ENCODE measurements at regions not wholly inside any gene's neighbourhood (a gene's known extent, or its start where the extent isn't known, plus 50 kb on each side); places are given as distances from the start of the nearest gene placed in this dataset.

- Histone ChIP-seq H3K79me2 (no peaks in the 10 kb centered on the region), H3K9me3 (ENCODE audit: low read depth) (no peaks in the 10 kb centered on the region), H3K27me3 (peaks cover 5% of the 10 kb centered on the region), H2AFZ (no peak overlapping the region), H3K4me2 (no peak overlapping the region), H3K9me2 (replicated peaks; ENCODE audit: insufficient read depth) (no peaks in the 10 kb centered on the region), H3K27ac (no peak overlapping the region), H4K20me1 (ENCODE audit: insufficient read depth, poor library complexity, severe bottlenecking) (no peaks in the 10 kb centered on the region), H3K4me3 (no peak overlapping the region), H3K36me3 (replicated peaks; ENCODE audit: insufficient read depth, low read depth) (no peaks in the 10 kb centered on the region), H3K4me1 (ENCODE audit: insufficient read depth) (no peaks in the 10 kb centered on the region)
- DNase-seq (ENCODE audit: low spot score) = no peak
- 90% methylated on average over 8 of the region's 8 CpGs for WGBS (ENCODE audit: low lambda C conversion rate, missing lambda C conversion rate)
- TF ChIP-seq EZH2 (IDR thresholded peaks at IDR 0.05; ENCODE audit: borderline replicate concordance) (no peak), CTCF (IDR thresholded peaks at IDR 0.05; ENCODE audit: poor library complexity) (no peak), EZH2phosphoT487 (IDR thresholded peaks at IDR 0.05; ENCODE audit: low read depth, severe bottlenecking, unreplicated experiment) (no peak)
Observed at GRCh38 chr1:115893545-115893944, 52.6 kb upstream of the NHLH2 start.

- H3K4me3 ChIP-seq = no peak overlapping the region
- H3K9me3 ChIP-seq (ENCODE audit: low read depth) = no peaks in the 10 kb centered on the region
- H3K4me2 ChIP-seq = no peak overlapping the region
- WGBS (ENCODE audit: low lambda C conversion rate, missing lambda C conversion rate) = 76% methylated on average over 4 of the region's 4 CpGs
- H3K9me2 ChIP-seq (replicated peaks; ENCODE audit: insufficient read depth) = no peaks in the 10 kb centered on the region
- H3K4me1 ChIP-seq (ENCODE audit: insufficient read depth) = no peaks in the 10 kb centered on the region
- no peak for DNase-seq (ENCODE audit: low spot score)
- no peaks in the 10 kb centered on the region for H3K79me2 ChIP-seq
- H2AFZ ChIP-seq = no peak overlapping the region
- no peaks in the 10 kb centered on the region for H3K36me3 ChIP-seq (replicated peaks; ENCODE audit: insufficient read depth, low read depth)
- no peaks in the 10 kb centered on the region for H4K20me1 ChIP-seq (ENCODE audit: insufficient read depth, poor library complexity, severe bottlenecking)
- peaks cover 5% of the 10 kb centered on the region for H3K27me3 ChIP-seq
- H3K27ac ChIP-seq = no peak overlapping the region
- TF ChIP-seq EZH2phosphoT487 (IDR thresholded peaks at IDR 0.05; ENCODE audit: low read depth, severe bottlenecking, unreplicated experiment) (no peak), EZH2 (IDR thresholded peaks at IDR 0.05; ENCODE audit: borderline replicate concordance) (no peak), CTCF (IDR thresholded peaks at IDR 0.05; ENCODE audit: poor library complexity) (no peak)
Observed at GRCh38 chr1:115898020-115898419, 57.1 kb upstream of the NHLH2 start.

- H3K4me3 ChIP-seq = no peak overlapping the region
- H3K9me3 ChIP-seq (ENCODE audit: low read depth) = no peaks in the 10 kb centered on the region
Observed at GRCh38 chr1:115900856-115901255, 59.9 kb upstream of the NHLH2 start.

More at GRCh38 chr1:115900856-115901255, 59.9 kb upstream of the NHLH2 start:
- Histone ChIP-seq H3K9me2 (replicated peaks; ENCODE audit: insufficient read depth) (no peaks in the 10 kb centered on the region), H2AFZ (no peak overlapping the region), H3K4me1 (ENCODE audit: insufficient read depth) (no peaks in the 10 kb centered on the region), H3K27me3 (peaks cover 5% of the 10 kb centered on the region), H3K27ac (no peak overlapping the region), H3K4me2 (no peak overlapping the region), H3K79me2 (no peaks in the 10 kb centered on the region), H3K36me3 (replicated peaks; ENCODE audit: insufficient read depth, low read depth) (no peaks in the 10 kb centered on the region), H4K20me1 (ENCODE audit: insufficient read depth, poor library complexity, severe bottlenecking) (no peaks in the 10 kb centered on the region)
- no peak for DNase-seq (ENCODE audit: low spot score)
- no peak for TF ChIP-seq CTCF (IDR thresholded peaks at IDR 0.05; ENCODE audit: poor library complexity)
- no peak for TF ChIP-seq EZH2phosphoT487 (IDR thresholded peaks at IDR 0.05; ENCODE audit: low read depth, severe bottlenecking, unreplicated experiment)
- no peak for TF ChIP-seq EZH2 (IDR thresholded peaks at IDR 0.05; ENCODE audit: borderline replicate concordance)

Data from hepatocyte (in vitro differentiated cells).